Caco-2 (cell line): ENCODE measurements at regions not wholly inside any gene's neighbourhood (a gene's known extent, or its start where the extent isn't known, plus 50 kb on each side); places are given as distances from the start of the nearest gene placed in this dataset.
A peak's percentile ranks its signal among the peaks of the same experiment; 100 is the strongest.

Source experiments
- BruUV-seq: library from RNA; stranded (reverse); fragments of 400-500 nt; replicated peaks from 2 replicates; lab custom pipeline; 2021; lab: Mats Ljungman, UMichigan
- CTCF ChIA-PET: fragments of 300-600 bp; sonication (Branson Sonifier 250); formaldehyde crosslinking; loops from one replicate; lab custom pipeline; 2022; ENCODE audit warnings: antibody characterized with exemption; lab: Charles Lee
- POLR2A ChIA-PET: fragments of 300-600 bp; sonication (Branson Sonifier 250); formaldehyde crosslinking; loops from one replicate; lab custom pipeline; 2022; ENCODE audit warnings: antibody characterized with exemption; lab: Charles Lee
- DNase-seq, 2 experiments: peaks; one replicate each; pipeline versions ENCODE4 v3.0.0 to v3.0.0-alpha.2; 2020 to 2022
- H3K27me3 ChIP-seq: replicated peaks from 2 replicates; pipeline ENCODE4 v1.6.0; 2011; ENCODE audit warnings: low read length; ENCODE audit not compliant: control insufficient read depth, insufficient read depth
- H3K36me3 ChIP-seq: 2 replicates; pipeline ENCODE4 v1.5.1; 2011; ENCODE audit warnings: low read length; ENCODE audit not compliant: control insufficient read depth, insufficient read depth
- H3K4me1 ChIP-seq: fragments of 250-450 bp; sonication (Bioruptor Pico); 2 replicates; pipeline ENCODE4 v1.5.1; 2020; ENCODE audit warnings: mild to moderate bottlenecking
- H3K4me3 ChIP-seq: 2 replicates; pipeline ENCODE4 v1.5.1; 2011; ENCODE audit warnings: low read depth, mild to moderate bottlenecking, control low read depth, low read length
- H3K9me3 ChIP-seq: fragments of 250-450 bp; sonication (Bioruptor Pico); 2 replicates; pipeline ENCODE4 v1.5.1; 2020; ENCODE audit warnings: mild to moderate bottlenecking, moderate library complexity
- H3K27ac Mint-ChIP-seq: one replicate; pipeline ENCODE4 v1.8.0; 2022; ENCODE audit warnings: mixed read lengths; ENCODE audit not compliant: unreplicated experiment
- H3K27me3 Mint-ChIP-seq: one replicate; pipeline ENCODE4 v1.8.0; 2022; ENCODE audit warnings: mixed read lengths; ENCODE audit not compliant: insufficient read depth, unreplicated experiment
- H3K36me3 Mint-ChIP-seq: one replicate; pipeline ENCODE4 v1.8.0; 2022; ENCODE audit warnings: mild to moderate bottlenecking, mixed read lengths; ENCODE audit not compliant: insufficient read depth, unreplicated experiment
- H3K4me1 Mint-ChIP-seq: one replicate; pipeline ENCODE4 v1.8.0; 2022; ENCODE audit warnings: low read depth, mixed read lengths; ENCODE audit not compliant: unreplicated experiment
- H3K4me3 Mint-ChIP-seq: one replicate; pipeline ENCODE4 v1.8.0; 2022; ENCODE audit warnings: mild to moderate bottlenecking, moderate library complexity, mixed read lengths; ENCODE audit not compliant: unreplicated experiment
- H3K9me3 Mint-ChIP-seq: one replicate; pipeline ENCODE4 v1.8.0; 2022; ENCODE audit warnings: mixed read lengths; ENCODE audit not compliant: unreplicated experiment
- intact Hi-C: fragments of 100-400 bp; cut with micrococcal nuclease; formaldehyde crosslinking; loops from one replicate; pipeline ENCODE4 v1.10.0; 2022; ENCODE audit not compliant: unreplicated experiment
- TF ChIP-seq, protein P1 (sequence below), 2 experiments: fragments of 200-600 bp in 1 of 2; IDR thresholded peaks; 1 replicate in 1 of 2; 2 replicates in 1 of 2; pipeline versions ENCODE4 v1.5.1 to v1.8.0; 2011 to 2022; ENCODE audit warnings: antibody characterized with exemption in 1 of 2, control low read depth in 1 of 2, inconsistent platforms in 1 of 2, low read depth in 1 of 2, low read length in 1 of 2, mild to moderate bottlenecking in 1 of 2, moderate library complexity in 1 of 2; ENCODE audit not compliant: insufficient read depth in 1 of 2, severe bottlenecking in 1 of 2, unreplicated experiment in 1 of 2

DNA sequence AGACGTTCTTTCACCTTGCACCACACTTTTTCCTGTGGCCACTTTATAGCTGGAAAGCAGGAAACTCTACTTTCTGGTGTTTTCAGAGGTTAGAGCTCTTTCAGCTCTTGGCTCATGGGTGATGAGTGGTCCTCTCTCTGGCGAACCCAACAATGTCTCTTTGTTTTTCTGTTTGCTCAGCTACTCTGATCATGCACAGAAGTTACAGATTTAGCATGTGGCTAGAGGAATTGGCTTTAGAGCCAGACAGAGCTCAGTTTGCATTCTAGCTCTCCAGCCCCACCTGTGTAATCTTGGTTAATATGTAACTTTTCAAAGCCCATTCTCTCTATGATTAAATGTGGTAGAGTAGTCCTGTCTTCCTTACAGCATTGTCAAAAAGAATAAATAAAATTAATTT, 225.2 kb downstream of the HAPSTR1 start:
- peak in 1 of 2 experiments; percentile 16 for DNase-seq
- TF ChIP-seq, protein P1, sequence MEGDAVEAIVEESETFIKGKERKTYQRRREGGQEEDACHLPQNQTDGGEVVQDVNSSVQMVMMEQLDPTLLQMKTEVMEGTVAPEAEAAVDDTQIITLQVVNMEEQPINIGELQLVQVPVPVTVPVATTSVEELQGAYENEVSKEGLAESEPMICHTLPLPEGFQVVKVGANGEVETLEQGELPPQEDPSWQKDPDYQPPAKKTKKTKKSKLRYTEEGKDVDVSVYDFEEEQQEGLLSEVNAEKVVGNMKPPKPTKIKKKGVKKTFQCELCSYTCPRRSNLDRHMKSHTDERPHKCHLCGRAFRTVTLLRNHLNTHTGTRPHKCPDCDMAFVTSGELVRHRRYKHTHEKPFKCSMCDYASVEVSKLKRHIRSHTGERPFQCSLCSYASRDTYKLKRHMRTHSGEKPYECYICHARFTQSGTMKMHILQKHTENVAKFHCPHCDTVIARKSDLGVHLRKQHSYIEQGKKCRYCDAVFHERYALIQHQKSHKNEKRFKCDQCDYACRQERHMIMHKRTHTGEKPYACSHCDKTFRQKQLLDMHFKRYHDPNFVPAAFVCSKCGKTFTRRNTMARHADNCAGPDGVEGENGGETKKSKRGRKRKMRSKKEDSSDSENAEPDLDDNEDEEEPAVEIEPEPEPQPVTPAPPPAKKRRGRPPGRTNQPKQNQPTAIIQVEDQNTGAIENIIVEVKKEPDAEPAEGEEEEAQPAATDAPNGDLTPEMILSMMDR (IDR thresholded peaks at IDR 0.05; ENCODE audit: insufficient read depth in 1 of 2, low read depth in 1 of 2, low read length in 1 of 2, severe bottlenecking in 1 of 2, unreplicated experiment in 1 of 2) = no peak

DNA sequence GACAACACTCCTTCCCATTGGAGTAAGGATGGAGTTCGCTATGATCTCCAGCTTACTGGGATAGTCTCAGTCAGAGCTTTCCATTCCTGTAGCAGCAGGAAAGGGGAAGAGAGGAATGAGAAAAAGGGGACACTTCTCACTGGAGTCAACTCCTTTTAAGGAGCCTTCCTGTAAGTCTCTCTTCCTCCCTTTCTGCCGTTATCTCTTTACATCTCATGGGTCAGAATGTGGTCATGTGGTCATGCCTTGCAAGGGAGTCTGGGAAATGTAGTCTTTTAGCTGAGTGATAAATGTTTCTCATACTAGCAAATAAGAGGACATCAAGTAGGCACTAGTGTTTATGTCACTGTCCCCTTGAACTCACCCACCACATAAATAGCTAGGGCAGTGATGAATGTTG, 227.3 kb downstream of the HAPSTR1 start:
- Mint-ChIP-seq H3K4me1 (no peaks in the 10 kb centered on the region), H3K4me3 (no peak overlapping the region), H3K36me3 (no peaks in the 10 kb centered on the region), H3K27me3 (no peaks in the 10 kb centered on the region), H3K27ac (no peak overlapping the region), H3K9me3 (no peaks in the 10 kb centered on the region)
- DNase-seq = no peak
- H3K36me3 ChIP-seq = no peaks in the 10 kb centered on the region
- no peak overlapping the region for H3K4me3 ChIP-seq
- H3K27me3 ChIP-seq = no peaks in the 10 kb centered on the region
- TF ChIP-seq, protein P1 (IDR thresholded peaks at IDR 0.05; ENCODE audit: insufficient read depth in 1 of 2, low read depth in 1 of 2, low read length in 1 of 2, severe bottlenecking in 1 of 2, unreplicated experiment in 1 of 2) = no peak
- intact Hi-C loops = no loop called here
- no peaks in the 10 kb centered on the region for H3K9me3 ChIP-seq
- ChIA-PET POLR2A (no interaction called here), CTCF (no interaction called here)
- no peaks in the 10 kb centered on the region for H3K4me1 ChIP-seq
- BruUV-seq = no TSS peak

More for the DNA sequence above, 225.2 kb downstream of the HAPSTR1 start:
- Histone ChIP-seq H3K4me1 (no peaks in the 10 kb centered on the region), H3K27me3 (no peaks in the 10 kb centered on the region), H3K9me3 (no peaks in the 10 kb centered on the region), H3K36me3 (no peaks in the 10 kb centered on the region), H3K4me3 (no peak overlapping the region)
- ChIA-PET POLR2A (no interaction called here), CTCF (interaction anchor here (1.0 kb wide), 1 partner anchor 28 kb away, joined by 3 read pairs; no protein-coding TSS in a partner anchor)
- Mint-ChIP-seq H3K27me3 (no peaks in the 10 kb centered on the region), H3K4me3 (no peak overlapping the region), H3K4me1 (no peaks in the 10 kb centered on the region), H3K9me3 (no peaks in the 10 kb centered on the region), H3K36me3 (no peaks in the 10 kb centered on the region), H3K27ac (no peak overlapping the region)
- intact Hi-C loops = no loop called here
- no TSS peak for BruUV-seq

DNA sequence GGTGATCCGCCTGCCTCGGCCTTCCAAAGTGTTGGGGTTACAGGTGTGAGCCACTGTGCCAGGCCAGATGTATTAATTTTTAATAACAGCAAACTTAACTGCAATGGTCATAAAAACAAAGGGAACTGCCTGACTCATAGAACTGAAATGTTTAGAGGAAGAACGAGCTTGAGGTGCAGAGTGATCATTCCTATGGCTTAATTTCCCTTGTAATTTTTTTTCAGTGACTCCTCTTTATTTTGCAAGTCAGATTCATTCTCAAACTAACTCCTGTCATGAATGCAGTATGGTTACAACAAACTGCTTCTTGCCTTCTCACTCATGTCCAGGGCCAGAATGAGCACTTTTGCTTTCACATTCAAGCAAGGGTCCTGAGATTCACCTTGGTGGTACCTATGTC, 231.3 kb downstream of the HAPSTR1 start:
- TF ChIP-seq, protein P1 (IDR thresholded peaks at IDR 0.05; ENCODE audit: insufficient read depth in 1 of 2, low read depth in 1 of 2, low read length in 1 of 2, severe bottlenecking in 1 of 2, unreplicated experiment in 1 of 2) = no peak
- no peak overlapping the region for H3K27ac Mint-ChIP-seq
- H3K36me3 ChIP-seq = no peaks in the 10 kb centered on the region
- H3K4me3 ChIP-seq = no peak overlapping the region
- no peaks in the 10 kb centered on the region for H3K9me3 Mint-ChIP-seq
- no peaks in the 10 kb centered on the region for H3K27me3 Mint-ChIP-seq
- no peaks in the 10 kb centered on the region for H3K36me3 Mint-ChIP-seq
- no peaks in the 10 kb centered on the region for H3K4me1 Mint-ChIP-seq
- intact Hi-C loops = no loop called here
- no peak overlapping the region for H3K4me3 Mint-ChIP-seq
- ChIA-PET CTCF (no interaction called here), POLR2A (no interaction called here)
- no peak for DNase-seq
- H3K27me3 ChIP-seq = no peaks in the 10 kb centered on the region; the same call in 1 of the 2 replicates
- H3K9me3 ChIP-seq = no peaks in the 10 kb centered on the region
- no peaks in the 10 kb centered on the region for H3K4me1 ChIP-seq
- BruUV-seq = no TSS peak
